Mesothelial cell of epicardium (in vitro differentiated cells): ENCODE measurements at regions not wholly inside any gene's neighbourhood (a gene's known extent, or its start where the extent isn't known, plus 50 kb on each side); places are given as distances from the start of the nearest gene placed in this dataset.

Experiments
- DNase-seq, 2 experiments: peaks; one replicate each; pipeline ENCODE4 v3.0.0; 2021; ENCODE audit warnings: low spot score in 2 of 2; ENCODE audit not compliant: unreplicated experiment in 2 of 2
- H3K27ac Mint-ChIP-seq: 2 replicates; pipeline ENCODE4 v1.8.0; 2021; ENCODE audit warnings: mixed read lengths
- H3K27me3 Mint-ChIP-seq: 2 replicates; pipeline ENCODE4 v1.8.0; 2021; ENCODE audit warnings: low read depth, mixed read lengths
- H3K36me3 Mint-ChIP-seq: 2 replicates; pipeline ENCODE4 v1.8.0; 2021; ENCODE audit warnings: mixed read lengths
- H3K4me1 Mint-ChIP-seq: 2 replicates; pipeline ENCODE4 v1.8.0; 2021; ENCODE audit warnings: mixed read lengths
- H3K4me3 Mint-ChIP-seq: 2 replicates; pipeline ENCODE4 v1.8.0; 2021; ENCODE audit warnings: mild to moderate bottlenecking, moderate library complexity, mixed read lengths
- H3K9me3 Mint-ChIP-seq: 2 replicates; pipeline ENCODE4 v1.8.0; 2021; ENCODE audit warnings: mixed read lengths
- CTCF ChIP-seq: fragments of 200-600 bp; sonication (generic); IDR thresholded peaks from one replicate; pipeline ENCODE4 v1.5.0; 2021; ENCODE audit warnings: antibody characterized with exemption; ENCODE audit not compliant: unreplicated experiment

DNA sequence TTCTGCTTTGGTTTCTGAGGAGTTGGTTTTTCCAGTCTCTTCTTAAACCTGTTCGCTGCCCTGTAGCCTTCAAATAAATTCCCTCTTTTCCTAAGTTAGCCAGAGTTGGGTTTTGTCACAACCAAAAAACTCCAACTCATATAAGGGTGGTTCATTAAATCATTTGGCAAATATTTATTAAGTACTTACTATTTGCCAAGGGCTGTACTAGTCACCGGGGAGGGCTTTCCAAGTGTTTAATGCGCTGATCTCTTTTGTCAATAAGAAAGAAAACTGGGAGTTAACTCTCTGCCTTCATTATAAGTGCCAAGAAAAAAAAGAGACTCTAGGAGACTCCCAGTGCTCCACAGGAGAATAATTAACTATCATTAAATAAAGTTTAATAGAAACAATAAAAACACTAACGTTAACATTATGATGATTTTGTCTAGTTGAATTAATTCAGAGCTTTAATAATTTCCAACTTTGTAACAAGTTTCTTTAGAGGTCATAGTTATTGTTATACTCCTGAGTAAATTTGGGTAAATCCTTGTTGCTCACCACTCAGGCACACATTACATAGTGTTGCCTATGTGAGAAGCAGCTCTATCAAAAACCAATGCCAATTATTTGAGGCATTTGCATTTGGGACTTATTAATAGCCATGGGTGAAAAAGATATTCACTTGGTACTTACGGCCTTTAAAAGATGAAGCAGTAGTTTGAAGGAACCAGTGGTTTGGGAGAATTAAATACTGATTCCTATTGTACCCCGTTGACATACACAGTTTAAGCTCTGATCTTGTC is 122.5 kb upstream of the TEX13D start:
- H3K36me3 Mint-ChIP-seq, result no peaks in the 10 kb centered on the region
- no peak for TF ChIP-seq CTCF

DNA sequence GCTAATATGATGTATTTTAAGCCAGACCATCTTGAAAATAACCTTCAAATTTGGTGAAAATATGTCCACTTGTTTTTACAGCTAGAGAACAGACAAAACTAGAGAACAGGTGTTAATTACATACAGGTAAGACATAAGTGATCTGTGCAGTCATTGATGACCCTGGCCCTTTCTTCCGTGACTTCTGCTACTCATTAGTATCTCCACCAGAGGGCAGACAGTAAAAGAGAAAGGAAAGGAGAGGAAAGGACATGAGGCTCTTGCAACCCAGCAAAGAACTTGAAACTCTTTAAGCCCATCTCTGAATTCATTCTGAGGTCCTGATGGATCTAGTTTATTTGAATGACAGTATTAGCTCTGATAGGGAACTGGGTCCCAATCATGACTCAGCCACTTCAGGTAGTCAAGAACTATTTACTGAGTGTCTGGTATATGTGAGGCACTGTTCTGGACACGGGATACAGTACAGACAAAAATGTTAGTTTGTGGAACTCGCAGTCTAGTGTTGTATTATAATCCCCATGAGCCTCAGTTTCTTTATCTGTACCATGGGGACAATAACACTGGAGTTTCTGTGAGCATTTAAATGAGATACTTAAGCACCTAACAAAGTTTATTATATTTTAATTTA is 121.0 kb upstream of the TEX13D start:
- peaks cover 4% of the 10 kb centered on the region for H3K9me3 Mint-ChIP-seq
- H3K27me3 Mint-ChIP-seq, result no peaks in the 10 kb centered on the region
- no peak overlapping the region for H3K4me3 Mint-ChIP-seq
- DNase-seq, result no peak
- no peaks in the 10 kb centered on the region for H3K36me3 Mint-ChIP-seq
- no peak overlapping the region for H3K27ac Mint-ChIP-seq
- no peak for TF ChIP-seq CTCF
- peaks cover 4% of the 10 kb centered on the region for H3K4me1 Mint-ChIP-seq

More for the DNA sequence above, 122.5 kb upstream of the TEX13D start:
- no peak overlapping the region for H3K4me3 Mint-ChIP-seq
- H3K9me3 Mint-ChIP-seq, result peaks cover 9% of the 10 kb centered on the region
- no peak overlapping the region for H3K27ac Mint-ChIP-seq
- H3K27me3 Mint-ChIP-seq, result no peaks in the 10 kb centered on the region
- H3K4me1 Mint-ChIP-seq, result peaks cover 4% of the 10 kb centered on the region
- DNase-seq, result no peak

GRCh38 chrX:124212622-124213021 is 119.8 kb upstream of the TEX13D start:
- TF ChIP-seq CTCF, result no peak
- H3K27ac Mint-ChIP-seq, result no peak overlapping the region
- no peaks in the 10 kb centered on the region for H3K9me3 Mint-ChIP-seq
- no peak for DNase-seq
- no peaks in the 10 kb centered on the region for H3K27me3 Mint-ChIP-seq
- H3K36me3 Mint-ChIP-seq, result no peaks in the 10 kb centered on the region
- H3K4me1 Mint-ChIP-seq, result peaks cover 8% of the 10 kb centered on the region
- no peak overlapping the region for H3K4me3 Mint-ChIP-seq

GRCh38 chrX:124215786-124216185 is 116.7 kb upstream of the TEX13D start:
- H3K27ac Mint-ChIP-seq, result no peak overlapping the region
- peaks cover 19% of the 10 kb centered on the region for H3K4me1 Mint-ChIP-seq
- no peak overlapping the region for H3K4me3 Mint-ChIP-seq
- no peaks in the 10 kb centered on the region for H3K9me3 Mint-ChIP-seq
- TF ChIP-seq CTCF, result no peak
- no peak for DNase-seq
- H3K36me3 Mint-ChIP-seq, result no peaks in the 10 kb centered on the region
- no peaks in the 10 kb centered on the region for H3K27me3 Mint-ChIP-seq

DNA sequence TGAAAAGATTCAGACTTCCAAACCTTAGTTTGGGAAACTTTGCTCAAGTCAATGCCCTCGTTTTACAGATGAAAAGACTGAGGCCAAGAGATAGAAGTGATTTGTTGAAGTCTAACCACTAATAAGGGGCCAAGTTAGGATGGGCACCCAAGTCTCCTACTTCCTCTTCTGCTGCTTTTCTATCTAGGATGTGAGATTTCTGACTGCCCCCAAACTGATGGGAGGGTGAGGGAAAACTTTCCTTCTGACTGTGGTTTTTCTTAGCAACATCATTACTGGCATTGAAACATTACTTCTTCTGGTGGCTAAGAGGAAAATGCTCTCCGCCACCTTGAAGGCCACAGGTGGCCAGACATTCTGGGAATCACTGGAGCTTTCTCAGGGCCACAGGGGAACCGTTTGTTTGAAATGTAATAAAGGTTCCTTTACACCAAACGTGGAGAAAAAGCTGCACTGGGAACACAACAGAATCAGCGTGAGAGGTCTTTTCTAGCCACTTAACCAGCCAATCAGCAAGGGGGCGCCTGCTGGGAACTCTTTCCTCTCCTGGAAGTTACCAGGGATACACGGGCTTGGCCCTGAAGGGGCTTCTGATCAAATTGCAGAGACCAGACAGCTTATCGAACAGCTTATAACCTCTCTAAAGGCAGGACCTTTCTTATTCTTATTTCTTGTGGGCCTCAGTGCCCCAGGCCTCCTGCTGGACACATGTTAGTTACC is 115.9 kb upstream of the TEX13D start:
- no peaks in the 10 kb centered on the region for H3K27me3 Mint-ChIP-seq
- no peaks in the 10 kb centered on the region for H3K36me3 Mint-ChIP-seq
- no peak for TF ChIP-seq CTCF
- H3K9me3 Mint-ChIP-seq, result peaks cover 4% of the 10 kb centered on the region
- peaks cover 19% of the 10 kb centered on the region for H3K4me1 Mint-ChIP-seq
- no peak overlapping the region for H3K27ac Mint-ChIP-seq
- DNase-seq, result no peak
- no peak overlapping the region for H3K4me3 Mint-ChIP-seq
